Choroid plexus epithelial cell (primary cell): ENCODE measurements at regions not wholly inside any gene's neighbourhood (a gene's known extent, or its start where the extent isn't known, plus 50 kb on each side); places are given as distances from the start of the nearest gene placed in this dataset.
A peak's percentile ranks its signal among the peaks of the same experiment; 100 is the strongest.

Experiments
- DNase-seq: peaks from one replicate; pipeline ENCODE4 v3.0.0-alpha.2; 2010; ENCODE audit warnings: low read depth
- H3K4me3 ChIP-seq: 2 replicates; pipeline ENCODE4 v1.5.1; 2011; ENCODE audit warnings: low read depth, mild to moderate bottlenecking, control low read depth, low read length, moderate library complexity
- TF ChIP-seq, protein P1 (sequence below): conservative IDR thresholded peaks from 2 replicates; pipeline ENCODE4 v1.5.1; 2011; ENCODE audit warnings: low read depth, mild to moderate bottlenecking, control low read depth, inconsistent platforms, low read length, moderate library complexity

DNA sequence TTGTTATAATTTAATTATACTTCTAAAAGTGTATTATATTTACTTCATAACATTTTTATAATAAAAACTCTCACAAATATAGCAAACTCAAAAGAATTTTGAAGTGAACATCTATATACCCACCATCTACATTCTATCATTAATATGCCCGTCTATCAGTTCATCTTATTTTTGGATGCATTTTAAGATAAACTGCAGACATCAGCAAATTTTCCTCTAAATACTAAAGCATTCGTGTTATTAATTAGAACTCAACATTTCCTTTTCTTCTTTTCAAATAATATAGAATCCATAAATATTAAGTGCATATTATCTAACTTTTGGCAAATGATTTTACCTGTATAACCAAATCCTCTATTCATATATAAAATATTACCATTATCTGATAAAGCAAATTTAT is 242.9 kb upstream of the BCHE start:
- H3K4me3 ChIP-seq, result no peak overlapping the region
- no peak for DNase-seq
- TF ChIP-seq, protein P1, sequence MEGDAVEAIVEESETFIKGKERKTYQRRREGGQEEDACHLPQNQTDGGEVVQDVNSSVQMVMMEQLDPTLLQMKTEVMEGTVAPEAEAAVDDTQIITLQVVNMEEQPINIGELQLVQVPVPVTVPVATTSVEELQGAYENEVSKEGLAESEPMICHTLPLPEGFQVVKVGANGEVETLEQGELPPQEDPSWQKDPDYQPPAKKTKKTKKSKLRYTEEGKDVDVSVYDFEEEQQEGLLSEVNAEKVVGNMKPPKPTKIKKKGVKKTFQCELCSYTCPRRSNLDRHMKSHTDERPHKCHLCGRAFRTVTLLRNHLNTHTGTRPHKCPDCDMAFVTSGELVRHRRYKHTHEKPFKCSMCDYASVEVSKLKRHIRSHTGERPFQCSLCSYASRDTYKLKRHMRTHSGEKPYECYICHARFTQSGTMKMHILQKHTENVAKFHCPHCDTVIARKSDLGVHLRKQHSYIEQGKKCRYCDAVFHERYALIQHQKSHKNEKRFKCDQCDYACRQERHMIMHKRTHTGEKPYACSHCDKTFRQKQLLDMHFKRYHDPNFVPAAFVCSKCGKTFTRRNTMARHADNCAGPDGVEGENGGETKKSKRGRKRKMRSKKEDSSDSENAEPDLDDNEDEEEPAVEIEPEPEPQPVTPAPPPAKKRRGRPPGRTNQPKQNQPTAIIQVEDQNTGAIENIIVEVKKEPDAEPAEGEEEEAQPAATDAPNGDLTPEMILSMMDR, result no peak

DNA sequence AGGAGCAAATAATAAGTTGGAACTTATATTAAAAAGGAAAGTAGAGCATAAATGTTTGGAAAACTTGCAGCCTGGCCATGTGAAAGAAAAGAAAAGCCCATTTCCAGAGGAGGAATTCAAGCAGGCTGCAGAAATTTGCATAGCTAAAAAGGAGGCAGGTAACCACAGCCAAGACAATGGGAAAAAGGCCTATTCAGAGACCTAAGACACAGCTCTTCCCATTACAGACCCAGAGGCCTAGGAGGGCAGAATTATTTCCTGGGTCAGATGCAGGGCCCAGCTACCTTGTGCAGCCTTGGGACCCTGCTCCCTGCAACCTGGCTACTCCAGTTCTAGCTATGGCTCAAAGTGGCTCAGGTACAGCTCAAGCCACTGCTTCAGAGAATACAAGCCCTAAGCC is 234.6 kb upstream of the BCHE start:
- TF ChIP-seq, protein P1, result no peak
- DNase-seq, result no peak
- H3K4me3 ChIP-seq, result no peak overlapping the region

DNA sequence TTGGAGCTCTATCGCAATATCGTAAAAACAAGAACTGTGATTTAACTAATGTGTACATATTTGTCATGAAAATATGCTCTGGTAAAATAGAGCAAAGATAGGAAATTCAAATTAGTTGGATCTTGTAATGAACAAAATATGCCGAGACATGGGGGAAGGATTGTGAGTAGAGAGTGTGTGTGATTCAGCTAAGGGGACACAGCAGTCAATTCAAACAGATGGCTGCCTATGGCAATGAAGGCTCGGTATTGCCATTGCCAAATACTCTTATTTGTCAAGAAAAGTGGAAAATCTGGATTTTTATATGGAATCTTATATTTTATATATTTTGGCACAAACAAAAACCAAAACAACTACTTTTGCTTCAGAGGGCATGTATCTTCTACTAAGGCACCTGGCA is 227.3 kb upstream of the BCHE start:
- no peak for DNase-seq
- TF ChIP-seq, protein P1, result no peak
- H3K4me3 ChIP-seq, result no peak overlapping the region

DNA sequence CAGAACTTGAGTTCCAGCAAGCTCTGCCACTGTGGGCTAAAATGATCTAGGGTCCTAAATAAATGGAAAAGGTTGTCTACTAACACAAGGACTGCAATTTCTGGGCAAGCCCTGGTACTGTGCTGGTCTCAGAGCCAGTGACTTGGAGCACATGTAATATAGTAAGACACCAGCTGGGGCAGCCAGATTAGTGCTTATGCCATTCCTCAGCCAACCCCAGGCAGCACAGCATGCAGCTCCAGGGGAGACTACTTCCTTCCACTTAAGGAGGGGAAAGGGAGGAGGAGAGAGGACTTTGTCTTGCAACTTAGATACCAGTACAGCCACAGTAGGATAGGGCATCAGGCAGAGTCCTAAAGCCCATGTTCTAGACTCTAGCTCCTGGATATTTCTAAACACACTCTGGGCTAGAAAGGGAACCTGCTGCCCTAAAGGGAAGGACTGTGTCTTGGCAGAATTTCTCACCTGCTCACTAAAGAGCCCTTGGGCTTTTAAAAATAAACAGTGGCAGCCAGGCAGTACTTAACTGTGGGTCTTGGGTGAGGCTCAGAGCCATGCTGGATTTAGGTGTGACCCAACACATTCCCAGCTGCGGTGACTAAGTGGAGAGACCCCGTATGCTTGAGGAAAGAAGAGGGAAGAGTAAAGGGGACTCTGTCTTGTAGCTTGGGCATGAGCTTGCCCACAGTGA is 223.7 kb upstream of the BCHE start:
- TF ChIP-seq, protein P1, result no peak
- DNase-seq, result no peak
- H3K4me3 ChIP-seq, result no peak overlapping the region

DNA sequence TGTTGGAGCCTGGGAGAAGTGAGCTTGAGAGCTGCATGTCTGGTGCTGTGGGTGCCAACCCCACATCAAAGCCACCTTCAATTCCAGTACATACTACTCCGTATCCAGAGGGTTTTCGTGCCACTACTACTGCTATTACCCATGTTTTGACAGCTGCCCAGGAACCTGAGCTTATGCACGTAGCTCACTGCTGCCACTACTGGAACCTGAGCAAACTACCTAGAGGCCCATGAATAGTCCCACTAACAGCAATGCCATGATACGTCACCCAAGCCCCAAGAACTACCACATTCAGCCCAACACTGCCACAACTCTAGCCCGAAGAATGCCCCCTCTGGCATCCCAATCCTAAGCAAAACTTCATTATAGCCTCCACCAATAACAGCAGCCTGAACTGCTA is 215.2 kb upstream of the BCHE start:
- DNase-seq, result no peak
- TF ChIP-seq, protein P1, result no peak
- no peak overlapping the region for H3K4me3 ChIP-seq

DNA sequence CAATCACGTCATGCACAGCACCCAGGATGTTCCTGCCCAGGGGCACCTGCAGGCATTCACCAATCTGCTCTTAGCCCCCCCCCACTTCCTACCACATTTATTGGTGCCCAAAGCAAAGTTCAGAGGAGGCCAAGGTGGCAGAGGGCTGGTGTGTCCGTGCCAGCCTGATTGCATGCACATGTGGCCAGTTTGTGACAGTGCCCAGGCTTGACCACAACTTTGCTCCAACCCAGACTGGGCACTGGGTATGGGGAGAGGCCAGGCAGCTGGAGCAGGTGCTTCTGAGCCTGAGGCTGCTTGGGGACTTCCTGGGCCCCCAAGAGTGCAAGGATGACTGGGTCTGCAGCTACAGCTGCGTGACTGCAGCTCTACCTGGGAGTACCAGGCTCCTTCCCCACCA is 192.3 kb upstream of the BCHE start:
- TF ChIP-seq, protein P1, result no peak
- no peak overlapping the region for H3K4me3 ChIP-seq
- no peak for DNase-seq

DNA sequence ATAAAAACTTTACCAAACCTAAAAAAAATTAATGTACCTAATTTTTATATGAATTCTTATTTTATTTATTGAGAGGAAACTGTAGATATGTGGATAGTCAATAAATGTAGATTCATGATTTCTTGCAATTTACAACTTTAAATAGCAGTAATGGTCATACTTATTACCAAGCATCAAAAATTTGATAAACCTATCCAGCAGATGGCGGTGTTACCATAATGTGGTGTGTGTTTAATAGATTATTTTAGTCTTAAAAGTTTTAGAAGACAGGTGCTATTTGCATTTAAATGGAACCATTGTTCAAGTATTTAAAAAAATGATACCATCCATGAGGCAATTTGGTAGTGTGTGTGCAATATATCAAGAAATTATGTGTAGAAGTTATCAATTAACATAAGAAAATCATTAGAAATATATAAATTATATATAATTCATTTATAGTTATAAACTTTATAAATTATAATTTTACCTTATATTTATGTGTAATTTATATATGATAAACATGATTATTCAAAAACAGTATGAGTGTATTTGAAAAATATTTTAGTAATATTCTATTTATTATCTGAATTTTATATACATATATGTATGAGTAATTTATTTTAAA is 176.0 kb upstream of the BCHE start:
- TF ChIP-seq, protein P1, result peak; percentile 48
- peak; percentile 55 for DNase-seq
- no peak overlapping the region for H3K4me3 ChIP-seq
